ENCODE measurements at regions not wholly inside any gene's neighbourhood (a gene's known extent, or its start where the extent isn't known, plus 50 kb on each side); places are given as distances from the start of the nearest gene placed in this dataset.

- BruUV-seq (replicated peaks): no TSS peak
- Histone ChIP-seq H4K20me1 (ENCODE audit: insufficient read depth) (no peaks in the 10 kb centered on the region), H3K4me2 (ENCODE audit: low read length) (no peak overlapping the region), H3K4me1 (ENCODE audit: control insufficient read depth in 1 of 2, insufficient read depth in 2 of 2, low read length in 2 of 2) (no peaks in the 10 kb centered on the region; a peak in 1 of 4 replicates), H3K9me3 (ENCODE audit: control insufficient read depth in 1 of 2, insufficient read depth in 1 of 2, low read depth in 1 of 2, low read length in 2 of 2) (no peaks in the 10 kb centered on the region), H3K27ac (ENCODE audit: low read depth, low read length) (no peak overlapping the region), H3K36me3 (ENCODE audit: control insufficient read depth in 1 of 2, insufficient read depth in 2 of 2, low read length in 2 of 2) (no peaks in the 10 kb centered on the region), H3K4me3 (replicated peaks in 1 of 2; ENCODE audit: low read depth in 1 of 2, low read length in 2 of 2) (no peak overlapping the region), H3K27me3 (ENCODE audit: insufficient read depth, low read length) (no peaks in the 10 kb centered on the region), H2AFZ (ENCODE audit: low read depth, low read length, poor library complexity, severe bottlenecking) (no peak overlapping the region), H3K9ac (ENCODE audit: low read length) (no peak overlapping the region), H3K9me2 (ENCODE audit: insufficient read depth) (no peaks in the 10 kb centered on the region), H3K79me2 (ENCODE audit: insufficient read depth, low read length) (no peaks in the 10 kb centered on the region)
- TF ChIP-seq SIN3A (IDR thresholded peaks at IDR 0.05; ENCODE audit: low read depth) (no peak), CTCF (IDR thresholded peaks at IDR 0.05 in 2 of 3, conservative IDR thresholded peaks at IDR 0.05 in 1 of 3; ENCODE audit: borderline replicate concordance in 1 of 3, insufficient read depth in 1 of 3, low read depth in 2 of 3, low read length in 2 of 3) (no peak), CBX3 (IDR thresholded peaks at IDR 0.05; ENCODE audit: low read depth) (no peak), SP1 (IDR thresholded peaks at IDR 0.05; ENCODE audit: low read depth) (no peak), REST (IDR thresholded peaks at IDR 0.05; ENCODE audit: low read depth) (no peak), ATF3 (IDR thresholded peaks at IDR 0.05) (no peak), YY1 (IDR thresholded peaks at IDR 0.05; ENCODE audit: extremely low read depth, insufficient replicate concordance, low read depth, low read length) (no peak), MAX (IDR thresholded peaks at IDR 0.05) (no peak), ZBTB33 (IDR thresholded peaks at IDR 0.05; ENCODE audit: extremely low read depth, insufficient replicate concordance, low read length) (no peak), ZNF274 (IDR thresholded peaks at IDR 0.05; ENCODE audit: low read depth, low read length) (no peak), JUND (IDR thresholded peaks at IDR 0.05) (no peak)
- POLR2A ChIA-PET: no interaction called here
- DNase-seq (ENCODE audit: low read depth, low spot score) (no peak), ATAC-seq (no peak)
- intact Hi-C loops (cut with micrococcal nuclease): no loop called here
- CTCF ChIA-PET: no interaction called here
- RAD21 ChIA-PET (ENCODE audit: low non-redundant PET in 1 of 2, low total read pairs in 2 of 2, uncharacterized antibody in 2 of 2, unreplicated experiment in 2 of 2): no interaction called here
These were observed 55.9 kb downstream of the BHLHE40 start for GRCh38 chr3:5035113-5035512.

Measured in HCT116 (cell line).